HL-60 (cell line): ENCODE measurements at regions not wholly inside any gene's neighbourhood (a gene's known extent, or its start where the extent isn't known, plus 50 kb on each side); places are given as distances from the start of the nearest gene placed in this dataset.

ENCODE experiments used
- POLR2AphosphoS5 ChIP-seq: IDR thresholded peaks from 2 replicates; pipeline ENCODE4 v1.6.1; 2012; ENCODE audit warnings: low read depth
- TF ChIP-seq, protein P1 (sequence below): IDR thresholded peaks from one replicate; pipeline ENCODE4 v1.5.1; 2011; ENCODE audit warnings: low read length, control low read depth, inconsistent platforms; ENCODE audit not compliant: insufficient read depth

DNA sequence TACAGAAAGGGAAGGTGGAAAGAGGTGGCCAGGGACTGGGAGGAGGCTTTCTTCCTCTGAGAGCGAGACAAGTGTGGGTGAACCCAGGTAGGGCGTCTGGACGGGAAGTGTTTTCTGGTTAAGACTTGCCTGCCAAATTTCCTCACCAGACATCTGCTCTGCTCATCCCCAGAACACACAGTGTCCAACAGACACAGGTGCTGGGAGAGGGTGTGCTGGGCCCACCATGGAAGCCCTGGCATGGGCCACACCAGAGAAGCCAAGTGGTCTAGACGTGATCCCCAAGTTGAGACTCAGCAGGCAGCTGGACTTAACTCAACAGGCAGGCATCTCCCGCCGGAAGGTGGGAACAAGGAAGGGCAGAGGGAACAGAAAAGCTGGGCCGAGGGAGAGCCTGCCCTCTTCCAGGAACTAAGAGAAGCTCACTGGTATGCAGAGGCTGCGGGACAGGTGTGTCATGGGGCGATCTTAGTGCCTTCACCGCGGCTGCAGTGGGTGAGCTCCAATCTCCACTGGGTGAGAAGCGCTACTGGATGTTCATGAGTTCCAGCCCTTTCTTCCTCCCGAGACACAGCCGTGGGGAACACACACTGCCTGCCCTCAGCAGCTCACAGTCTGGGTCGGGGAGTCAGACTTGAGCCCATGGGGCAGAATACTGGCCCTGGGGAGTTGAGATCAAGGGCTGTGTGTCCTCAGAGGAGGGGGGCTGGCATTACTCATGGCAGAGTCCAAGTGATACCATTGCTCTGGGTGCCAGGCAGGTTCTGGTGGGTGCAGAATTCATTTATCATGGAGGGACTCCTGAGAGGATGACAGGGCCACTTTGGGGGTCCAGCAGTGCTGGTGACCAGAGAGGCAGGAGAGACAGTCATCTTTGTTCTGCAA is 110.2 kb downstream of the CPZ start:
- TF ChIP-seq, protein P1, sequence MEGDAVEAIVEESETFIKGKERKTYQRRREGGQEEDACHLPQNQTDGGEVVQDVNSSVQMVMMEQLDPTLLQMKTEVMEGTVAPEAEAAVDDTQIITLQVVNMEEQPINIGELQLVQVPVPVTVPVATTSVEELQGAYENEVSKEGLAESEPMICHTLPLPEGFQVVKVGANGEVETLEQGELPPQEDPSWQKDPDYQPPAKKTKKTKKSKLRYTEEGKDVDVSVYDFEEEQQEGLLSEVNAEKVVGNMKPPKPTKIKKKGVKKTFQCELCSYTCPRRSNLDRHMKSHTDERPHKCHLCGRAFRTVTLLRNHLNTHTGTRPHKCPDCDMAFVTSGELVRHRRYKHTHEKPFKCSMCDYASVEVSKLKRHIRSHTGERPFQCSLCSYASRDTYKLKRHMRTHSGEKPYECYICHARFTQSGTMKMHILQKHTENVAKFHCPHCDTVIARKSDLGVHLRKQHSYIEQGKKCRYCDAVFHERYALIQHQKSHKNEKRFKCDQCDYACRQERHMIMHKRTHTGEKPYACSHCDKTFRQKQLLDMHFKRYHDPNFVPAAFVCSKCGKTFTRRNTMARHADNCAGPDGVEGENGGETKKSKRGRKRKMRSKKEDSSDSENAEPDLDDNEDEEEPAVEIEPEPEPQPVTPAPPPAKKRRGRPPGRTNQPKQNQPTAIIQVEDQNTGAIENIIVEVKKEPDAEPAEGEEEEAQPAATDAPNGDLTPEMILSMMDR, result no peak
- no peak for TF ChIP-seq POLR2AphosphoS5
